ENCODE measurements at regions not wholly inside any gene's neighbourhood (a gene's known extent, or its start where the extent isn't known, plus 50 kb on each side); places are given as distances from the start of the nearest gene placed in this dataset.

DNA sequence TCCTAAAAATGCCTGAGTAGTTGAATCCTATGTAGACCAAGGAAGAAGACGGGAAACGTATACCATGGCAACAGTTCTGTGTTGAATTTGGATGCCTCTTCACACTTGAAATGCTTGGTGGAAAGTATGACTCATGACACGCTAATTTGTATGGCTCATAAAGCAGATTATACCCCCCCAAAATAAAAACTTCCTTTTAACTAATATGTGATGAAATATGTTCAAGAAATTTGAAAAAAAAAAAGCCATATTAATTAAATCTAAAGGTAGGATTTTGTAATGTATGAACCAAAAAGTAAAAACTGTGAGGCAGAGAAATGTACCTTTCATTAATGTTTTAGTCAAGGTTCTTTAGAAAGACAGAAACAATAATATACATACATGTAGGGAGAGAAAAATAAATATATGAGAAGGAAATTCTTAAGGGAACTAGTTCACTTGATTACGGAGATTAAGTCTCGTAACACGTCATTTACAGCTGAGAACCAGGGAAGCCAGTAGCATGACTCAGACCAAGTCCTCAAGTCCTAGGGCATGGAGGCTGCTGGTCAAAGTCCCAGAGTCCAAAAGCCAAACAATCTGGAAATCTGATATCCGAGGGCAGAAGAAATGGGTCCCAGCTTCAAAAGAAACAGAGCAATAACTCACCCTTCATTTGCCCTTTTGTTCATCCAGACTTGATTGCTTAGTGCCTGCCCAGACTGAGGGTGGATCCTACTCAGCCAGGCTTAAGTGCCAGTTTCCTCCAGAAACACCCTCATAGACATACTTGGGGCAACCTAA lies 485.1 kb downstream of the SEMA3D start:
- TF ChIP-seq POLR2A (IDR thresholded peaks at IDR 0.05; ENCODE audit: low read length) (no peak), GATA1 (IDR thresholded peaks at IDR 0.05; ENCODE audit: low read depth, low read length) (no peak)
